Neural cell (in vitro differentiated cells): ENCODE measurements at regions not wholly inside any gene's neighbourhood (a gene's known extent, or its start where the extent isn't known, plus 50 kb on each side); places are given as distances from the start of the nearest gene placed in this dataset.

Experiments used
- H2AFZ ChIP-seq: fragments of 200-600, 300-800 bp; sonication (generic), shearing (Covaris generic); 2 replicates; pipeline ENCODE4 v1.6.0; 2014; ENCODE audit warnings: low read depth, mild to moderate bottlenecking, antibody characterized with exemption, low read length, moderate library complexity
- H3F3A ChIP-seq: fragments of 200-600 bp; shearing (Covaris generic); 2 replicates; pipeline ENCODE4 v1.6.1; 2016; ENCODE audit warnings: mild to moderate bottlenecking, moderate library complexity, mixed read lengths, antibody characterized with exemption, low read length; ENCODE audit not compliant: insufficient read depth, poor library complexity, severe bottlenecking
- H3K27ac ChIP-seq: fragments of 200-600, 300-800 bp; sonication (generic), shearing (Covaris generic); 2 replicates; pipeline ENCODE4 v1.5.1; 2014; ENCODE audit warnings: mild to moderate bottlenecking, low read length, moderate library complexity
- H3K27me3 ChIP-seq: fragments of 300-800, 200-600 bp; sonication (generic), shearing (Covaris generic); 2 replicates; pipeline ENCODE4 v1.6.0; 2014; ENCODE audit warnings: mild to moderate bottlenecking, low read depth, low read length, moderate library complexity; ENCODE audit not compliant: insufficient read depth
- H3K36me3 ChIP-seq: fragments of 300-800, 200-600 bp; sonication (generic), shearing (Covaris generic); 2 replicates; pipeline ENCODE4 v1.5.1; 2014; ENCODE audit warnings: mild to moderate bottlenecking, antibody characterized with exemption, low read length, moderate library complexity; ENCODE audit not compliant: insufficient read depth
- H3K4me2 ChIP-seq: fragments of 300-800, 200-600 bp; sonication (generic), shearing (Covaris generic); 2 replicates; pipeline ENCODE4 v1.6.0; 2014; ENCODE audit warnings: mild to moderate bottlenecking, low read length
- H3K4me3 ChIP-seq: fragments of 300-800, 200-600 bp; sonication (generic), shearing (Covaris generic); 2 replicates; pipeline ENCODE4 v1.5.1; 2014; ENCODE audit warnings: mild to moderate bottlenecking, low read length, moderate library complexity
- H3K79me2 ChIP-seq: fragments of 200-600 bp; shearing (Covaris generic); replicated peaks from 2 replicates; pipeline ENCODE4 v1.6.0; 2014; ENCODE audit warnings: mild to moderate bottlenecking, low read length, moderate library complexity; ENCODE audit not compliant: insufficient read depth
- H3K9ac ChIP-seq: fragments of 300-800, 200-600 bp; sonication (generic), shearing (Covaris generic); 2 replicates; pipeline ENCODE4 v1.6.1; 2016; ENCODE audit warnings: mild to moderate bottlenecking, low read length, mixed read lengths
- H3K9me2 ChIP-seq: fragments of 200-600 bp; shearing (Covaris generic); 2 replicates; pipeline ENCODE4 v1.6.1; 2016; ENCODE audit warnings: mild to moderate bottlenecking, low read length, mixed read lengths; ENCODE audit not compliant: insufficient read depth
- H3K9me3 ChIP-seq: fragments of 200-600, 300-800 bp; sonication (generic), shearing (Covaris generic); 2 replicates; pipeline ENCODE4 v1.6.1; 2016; ENCODE audit warnings: mild to moderate bottlenecking, mixed run types, low read length, moderate library complexity, mixed read lengths
- H4K20me1 ChIP-seq: fragments of 200-600 bp; shearing (Covaris generic); 2 replicates; pipeline ENCODE4 v1.6.1; 2016; ENCODE audit warnings: mild to moderate bottlenecking, mixed run types; ENCODE audit not compliant: insufficient read depth
- CTCF ChIP-seq: fragments of 450-650 bp; IDR thresholded peaks from 2 replicates; pipeline ENCODE4 v1.5.1; 2014; ENCODE audit warnings: antibody characterized with exemption, mild to moderate bottlenecking, moderate library complexity; ENCODE audit not compliant: poor library complexity, severe bottlenecking
- EP300 ChIP-seq: fragments of 450-650 bp; conservative IDR thresholded peaks from 2 replicates; pipeline ENCODE4 v1.6.1; 2014; ENCODE audit warnings: antibody characterized with exemption, mild to moderate bottlenecking, moderate library complexity; ENCODE audit not compliant: poor library complexity, severe bottlenecking
- EZH2 ChIP-seq: fragments of 200-600, 300-800 bp; shearing (Covaris generic), sonication (generic); IDR thresholded peaks from 2 replicates; pipeline ENCODE4 v1.6.1; 2014; ENCODE audit warnings: antibody characterized with exemption, low read length, borderline replicate concordance, mild to moderate bottlenecking; ENCODE audit not compliant: insufficient read depth, poor library complexity, severe bottlenecking
- MXI1 ChIP-seq: fragments of 450-650 bp; conservative IDR thresholded peaks from 2 replicates; pipeline ENCODE4 v1.6.1; 2014; ENCODE audit warnings: antibody characterized with exemption, mild to moderate bottlenecking; ENCODE audit not compliant: poor library complexity, severe bottlenecking
- POLR2AphosphoS5 ChIP-seq: IDR thresholded peaks from 2 replicates; pipeline ENCODE4 v1.6.1; 2012
- RAD21 ChIP-seq: fragments of 450-650 bp; conservative IDR thresholded peaks from 2 replicates; pipeline ENCODE4 v1.6.1; 2014; ENCODE audit warnings: antibody characterized with exemption, mild to moderate bottlenecking, moderate library complexity
- REST ChIP-seq: IDR thresholded peaks from 2 replicates; pipeline ENCODE4 v1.6.1; 2012; ENCODE audit warnings: borderline replicate concordance
- SMC3 ChIP-seq: fragments of 450-650 bp; conservative IDR thresholded peaks from 2 replicates; pipeline ENCODE4 v1.6.1; 2014; ENCODE audit warnings: antibody characterized with exemption, mild to moderate bottlenecking, moderate library complexity; ENCODE audit not compliant: poor library complexity
- TAF1 ChIP-seq: IDR thresholded peaks from 2 replicates; pipeline ENCODE4 v1.6.1; 2012; ENCODE audit warnings: low read depth

GRCh38 chr17:70539132-70539924, 370.0 kb downstream of the KCNJ2 start:
- TF ChIP-seq RAD21: no peak
- TF ChIP-seq SMC3: no peak
- no peaks in the 10 kb centered on the region for H3K9me3 ChIP-seq
- H3F3A ChIP-seq: no peaks in the 10 kb centered on the region
- H2AFZ ChIP-seq: no peak overlapping the region
- H3K79me2 ChIP-seq: no peaks in the 10 kb centered on the region
- H3K9me2 ChIP-seq: no peaks in the 10 kb centered on the region
- no peaks in the 10 kb centered on the region for H4K20me1 ChIP-seq
- no peak overlapping the region for H3K27ac ChIP-seq
- no peak overlapping the region for H3K4me3 ChIP-seq
- H3K4me2 ChIP-seq: no peak overlapping the region
- no peaks in the 10 kb centered on the region for H3K27me3 ChIP-seq
- H3K36me3 ChIP-seq: no peaks in the 10 kb centered on the region
- H3K9ac ChIP-seq: no peak overlapping the region

- H3K79me2 ChIP-seq: no peaks in the 10 kb centered on the region
- no peaks in the 10 kb centered on the region for H3F3A ChIP-seq
- no peak overlapping the region for H2AFZ ChIP-seq
- no peak overlapping the region for H3K4me3 ChIP-seq
- H3K9me3 ChIP-seq: no peaks in the 10 kb centered on the region
- TF ChIP-seq POLR2AphosphoS5 (no peak), EZH2 (no peak), RAD21 (no peak), REST (no peak), TAF1 (no peak), CTCF (no peak), SMC3 (no peak), MXI1 (no peak)
- H3K27ac ChIP-seq: no peak overlapping the region
- no peaks in the 10 kb centered on the region for H3K9me2 ChIP-seq
- H3K36me3 ChIP-seq: no peaks in the 10 kb centered on the region
- no peak overlapping the region for H3K4me2 ChIP-seq
- H3K9ac ChIP-seq: no peak overlapping the region
- H3K27me3 ChIP-seq: no peaks in the 10 kb centered on the region
- H4K20me1 ChIP-seq: no peaks in the 10 kb centered on the region
Measured at GRCh38 chr17:70542876-70543275, 373.5 kb downstream of the KCNJ2 start.

GRCh38 chr17:70544317-70544716, 375.0 kb downstream of the KCNJ2 start:
- Histone ChIP-seq H3K4me3 (no peak overlapping the region), H3F3A (no peaks in the 10 kb centered on the region), H3K27me3 (no peaks in the 10 kb centered on the region), H2AFZ (no peak overlapping the region), H3K79me2 (no peaks in the 10 kb centered on the region), H3K36me3 (no peaks in the 10 kb centered on the region), H3K4me2 (no peak overlapping the region), H4K20me1 (no peaks in the 10 kb centered on the region), H3K27ac (no peak overlapping the region), H3K9ac (no peak overlapping the region), H3K9me2 (no peaks in the 10 kb centered on the region), H3K9me3 (no peaks in the 10 kb centered on the region)
- TF ChIP-seq TAF1 (no peak), SMC3 (no peak), EP300 (no peak), RAD21 (no peak), POLR2AphosphoS5 (no peak), MXI1 (no peak), REST (no peak), CTCF (no peak)
